GM12878 (cell line): ENCODE measurements at regions not wholly inside any gene's neighbourhood (a gene's known extent, or its start where the extent isn't known, plus 50 kb on each side); places are given as distances from the start of the nearest gene placed in this dataset.

Experiments used
- ATAC-seq: fragments of 200-7000 bp; cut with Tn5 transposase; 3 replicates; pipeline ENCODE4 v1.9.1; 2020; ENCODE audit warnings: mild to moderate bottlenecking, moderate library complexity
- BruUV-seq: library from RNA; stranded (reverse); fragments of 400-500 nt; replicated peaks from 2 replicates; lab custom pipeline; 2021; lab: Mats Ljungman, UMichigan
- CTCF ChIA-PET: fragments of 300-600 bp; sonication (Branson Sonifier 250); formaldehyde crosslinking; extraction: SDS; loops from one replicate; lab custom pipeline; 2021; ENCODE audit warnings: inconsistent platforms; lab: Yijun Ruan, JAX
- POLR2A ChIA-PET: fragments of 350-600 bp; formaldehyde crosslinking; extraction: SDS; loops from one replicate; lab custom pipeline; 2021; ENCODE audit warnings: inconsistent platforms; lab: Charles Lee
- RAD21 ChIA-PET: fragments of 300-600 bp; sonication (Branson Sonifier 250); formaldehyde crosslinking; loops from one replicate; lab custom pipeline; 2023; ENCODE audit warnings: antibody characterized with exemption; ENCODE audit not compliant: unreplicated experiment; lab: Charles Lee
- SMC1A ChIA-PET: fragments of 300-600 bp; sonication (Branson Sonifier 250); formaldehyde crosslinking; loops from one replicate; lab custom pipeline; 2023; ENCODE audit not compliant: unreplicated experiment, uncharacterized antibody; lab: Charles Lee
- DNase-seq: peaks from one replicate; pipeline ENCODE4 v3.0.0-alpha.2; 2011; ENCODE audit warnings: low read depth, low spot score
- FAIRE-seq: peaks from 3 replicates; lab custom pipeline; 2011; peaks lifted over from hg19 to GRCh38; lab: Jason Lieb, UNC
- H2AFZ ChIP-seq: 2 replicates; pipeline ENCODE4 v1.6.0; 2011; ENCODE audit warnings: low read depth, low read length, control low read depth; ENCODE audit not compliant: control insufficient read depth
- H3K27ac ChIP-seq: 2 replicates; pipeline ENCODE4 v1.5.1; 2011; ENCODE audit warnings: control low read depth; ENCODE audit not compliant: control insufficient read depth, insufficient read depth
- H3K27me3 ChIP-seq, 2 experiments: replicated peaks in 1 of 2; 2 replicates each; pipeline versions ENCODE4 v1.6.0 to v1.6.1; 2011; ENCODE audit warnings: low read length in 1 of 2; ENCODE audit not compliant: control insufficient read depth in 2 of 2, insufficient read depth in 2 of 2
- H3K36me3 ChIP-seq, 2 experiments: 2 replicates each; pipeline ENCODE4 v1.5.1; 2011; ENCODE audit warnings: low read length in 1 of 2; ENCODE audit not compliant: control insufficient read depth in 2 of 2, insufficient read depth in 2 of 2
- H3K4me1 ChIP-seq: 2 replicates; pipeline ENCODE4 v1.6.1; 2011; ENCODE audit warnings: mild to moderate bottlenecking, low read length, moderate library complexity, mixed read lengths; ENCODE audit not compliant: control insufficient read depth, insufficient read depth
- H3K4me2 ChIP-seq: 2 replicates; pipeline ENCODE4 v1.6.0; 2011; ENCODE audit warnings: control low read depth; ENCODE audit not compliant: control insufficient read depth, insufficient read depth
- H3K4me3 ChIP-seq: fragments of 200-600 bp; sonication (generic); 2 replicates; pipeline ENCODE4 v1.5.1; 2016
- H3K79me2 ChIP-seq: 2 replicates; pipeline ENCODE4 v1.6.0; 2011; ENCODE audit warnings: low read length; ENCODE audit not compliant: control insufficient read depth, insufficient read depth
- H3K9ac ChIP-seq: 2 replicates; pipeline ENCODE4 v1.8.0; 2011; ENCODE audit warnings: low read length, control low read depth, mixed read lengths; ENCODE audit not compliant: control insufficient read depth, insufficient read depth
- H3K9me3 ChIP-seq: replicated peaks from 3 replicates; pipeline ENCODE4 v1.5.1; 2011; ENCODE audit warnings: mild to moderate bottlenecking, low read length; ENCODE audit not compliant: control insufficient read depth, insufficient read depth
- H4K20me1 ChIP-seq: 2 replicates; pipeline ENCODE4 v1.6.0; 2011; ENCODE audit not compliant: control insufficient read depth, insufficient read depth
- E2F4 ChIP-seq: IDR thresholded peaks from 2 replicates; pipeline ENCODE4 v1.6.1; 2012; ENCODE audit warnings: low read depth, low read length, improper control_type of control experiment
- ESRRA ChIP-seq: IDR thresholded peaks from 2 replicates; pipeline ENCODE4 v1.6.1; 2012; ENCODE audit warnings: mild to moderate bottlenecking, low read length, improper control_type of control experiment
- FOS ChIP-seq: IDR thresholded peaks from 3 replicates; pipeline ENCODE4 v1.6.1; 2011; ENCODE audit warnings: borderline replicate concordance; ENCODE audit not compliant: insufficient read length; ENCODE audit errors: extremely low read depth
- GATAD2B ChIP-seq: fragments of 450-650 bp; conservative IDR thresholded peaks from 2 replicates; pipeline ENCODE4 v1.6.1; 2017; ENCODE audit warnings: low read depth, mild to moderate bottlenecking, moderate library complexity
- MYC ChIP-seq: IDR thresholded peaks from 2 replicates; pipeline ENCODE4 v1.6.1; 2011; ENCODE audit warnings: mild to moderate bottlenecking, low read length, moderate library complexity, inconsistent platforms; ENCODE audit not compliant: insufficient read depth, insufficient replicate concordance, insufficient read length, severe bottlenecking
- NBN ChIP-seq: fragments of 450-650 bp; IDR thresholded peaks from 2 replicates; pipeline ENCODE4 v1.6.1; 2016
- NFYB ChIP-seq: IDR thresholded peaks from 2 replicates; pipeline ENCODE4 v1.6.1; 2011; ENCODE audit warnings: low read depth, mild to moderate bottlenecking, low read length, improper control_type of control experiment, moderate library complexity; ENCODE audit not compliant: insufficient read depth
- WGBS: methylation state at CpG from one replicate; pipeline ENCODE4 v1.1.6; 2016; ENCODE audit warnings: low lambda C conversion rate; ENCODE audit not compliant: insufficient replicate concordance, insufficient coverage; ENCODE audit errors: missing lambda C conversion rate; 5-methylcytosine and 5-hydroxymethylcytosine counted together
- in situ Hi-C: fragments of 300-500 bp; cut with MboI; formaldehyde crosslinking; loops from 9 replicates; pipeline ENCODE4 v1.14.3; 2018; ENCODE audit warnings: mixed read lengths
- intact Hi-C: fragments of 100-400 bp; cut with micrococcal nuclease; formaldehyde crosslinking; loops from one replicate; pipeline ENCODE4 v1.14.2; 2022; ENCODE audit not compliant: unreplicated experiment
- TF ChIP-seq, protein P1 (sequence below): fragments of 450-650 bp; IDR thresholded peaks from 2 replicates; pipeline ENCODE4 v1.6.1; 2016; ENCODE audit warnings: mild to moderate bottlenecking
- TF ChIP-seq, protein P2 (sequence below): IDR thresholded peaks from 2 replicates; pipeline ENCODE4 v1.6.1; 2011; ENCODE audit warnings: borderline replicate concordance, low read depth, mild to moderate bottlenecking, moderate library complexity, low read length; ENCODE audit not compliant: insufficient read depth, poor library complexity, severe bottlenecking

GRCh38 chr9:135243201-135244190 is 156.0 kb downstream of the OLFM1 start:
- Histone ChIP-seq H3K36me3 (no peaks in the 10 kb centered on the region), H3K79me2 (no peaks in the 10 kb centered on the region), H3K9ac (no peak overlapping the region), H3K27me3 (no peaks in the 10 kb centered on the region; a peak in 1 of 4 replicates), H3K27ac (no peak overlapping the region), H2AFZ (no peak overlapping the region), H3K9me3 (no peaks in the 10 kb centered on the region), H3K4me3 (no peak overlapping the region), H4K20me1 (no peaks in the 10 kb centered on the region; the same call in 1 of the 2 replicates), H3K4me2 (no peak overlapping the region), H3K4me1 (no peaks in the 10 kb centered on the region)
- WGBS, result 21% methylated on average over 31 of the region's 31 CpGs
- in situ Hi-C loops, result no loop called here
- no peak for DNase-seq
- FAIRE-seq, result no peak
- ATAC-seq, result no peak
- ChIA-PET POLR2A (no interaction called here), CTCF (no interaction called here), RAD21 (no interaction called here), SMC1A (no interaction called here)
- BruUV-seq, result no TSS peak
- TF ChIP-seq NFYB, result no peak
- intact Hi-C loops, result no loop called here

- CTCF ChIA-PET, result no interaction called here
- H3K79me2 ChIP-seq, result no peaks in the 10 kb centered on the region
- ATAC-seq, result no peak
- in situ Hi-C loops, result no loop called here
- no peaks in the 10 kb centered on the region; a peak in 1 of 4 replicates for H3K27me3 ChIP-seq
- 45% methylated on average over 42 of the region's 42 CpGs for WGBS
- H3K4me2 ChIP-seq, result no peak overlapping the region
- H3K27ac ChIP-seq, result no peak overlapping the region
- no peak overlapping the region for H3K4me3 ChIP-seq
- RAD21 ChIA-PET, result no interaction called here
- no TSS peak for BruUV-seq
- no peaks in the 10 kb centered on the region for H3K9me3 ChIP-seq
- FAIRE-seq, result no peak
- intact Hi-C loops, result no loop called here
- POLR2A ChIA-PET, result no interaction called here
- H3K4me1 ChIP-seq, result no peaks in the 10 kb centered on the region
- H3K36me3 ChIP-seq, result no peaks in the 10 kb centered on the region
- no peak overlapping the region for H2AFZ ChIP-seq
- H3K9ac ChIP-seq, result no peak overlapping the region
- SMC1A ChIA-PET, result no interaction called here
- DNase-seq, result no peak
- H4K20me1 ChIP-seq, result no peaks in the 10 kb centered on the region; the same call in 1 of the 2 replicates
- TF ChIP-seq ESRRA (no peak), MYC (no peak), NBN (no peak), FOS (no peak), E2F4 (no peak), GATAD2B (no peak)
- TF ChIP-seq, protein P1, sequence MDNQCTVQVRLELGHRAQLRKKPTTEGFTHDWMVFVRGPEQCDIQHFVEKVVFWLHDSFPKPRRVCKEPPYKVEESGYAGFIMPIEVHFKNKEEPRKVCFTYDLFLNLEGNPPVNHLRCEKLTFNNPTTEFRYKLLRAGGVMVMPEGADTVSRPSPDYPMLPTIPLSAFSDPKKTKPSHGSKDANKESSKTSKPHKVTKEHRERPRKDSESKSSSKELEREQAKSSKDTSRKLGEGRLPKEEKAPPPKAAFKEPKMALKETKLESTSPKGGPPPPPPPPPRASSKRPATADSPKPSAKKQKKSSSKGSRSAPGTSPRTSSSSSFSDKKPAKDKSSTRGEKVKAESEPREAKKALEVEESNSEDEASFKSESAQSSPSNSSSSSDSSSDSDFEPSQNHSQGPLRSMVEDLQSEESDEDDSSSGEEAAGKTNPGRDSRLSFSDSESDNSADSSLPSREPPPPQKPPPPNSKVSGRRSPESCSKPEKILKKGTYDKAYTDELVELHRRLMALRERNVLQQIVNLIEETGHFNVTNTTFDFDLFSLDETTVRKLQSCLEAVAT, result no peak
- TF ChIP-seq, protein P2, sequence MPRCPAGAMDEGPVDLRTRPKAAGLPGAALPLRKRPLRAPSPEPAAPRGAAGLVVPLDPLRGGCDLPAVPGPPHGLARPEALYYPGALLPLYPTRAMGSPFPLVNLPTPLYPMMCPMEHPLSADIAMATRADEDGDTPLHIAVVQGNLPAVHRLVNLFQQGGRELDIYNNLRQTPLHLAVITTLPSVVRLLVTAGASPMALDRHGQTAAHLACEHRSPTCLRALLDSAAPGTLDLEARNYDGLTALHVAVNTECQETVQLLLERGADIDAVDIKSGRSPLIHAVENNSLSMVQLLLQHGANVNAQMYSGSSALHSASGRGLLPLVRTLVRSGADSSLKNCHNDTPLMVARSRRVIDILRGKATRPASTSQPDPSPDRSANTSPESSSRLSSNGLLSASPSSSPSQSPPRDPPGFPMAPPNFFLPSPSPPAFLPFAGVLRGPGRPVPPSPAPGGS, result no peak
Observed at GRCh38 chr9:135244271-135245221, 157.1 kb downstream of the OLFM1 start.
